LNCAP (cell line): ENCODE measurements at regions not wholly inside any gene's neighbourhood (a gene's known extent, or its start where the extent isn't known, plus 50 kb on each side); places are given as distances from the start of the nearest gene placed in this dataset.

ENCODE experiments used
- CTCF ChIP-seq: fragments of 450-650 bp; IDR thresholded peaks from 2 replicates; pipeline ENCODE4 v1.5.1; 2017; ENCODE audit warnings: mild to moderate bottlenecking

GRCh38 chr22:47259049-47259448, 496.6 kb downstream of the TBC1D22A start:
- no peak for TF ChIP-seq CTCF

- no peak for TF ChIP-seq CTCF
Observed at GRCh38 chr22:47257976-47258375, 495.5 kb downstream of the TBC1D22A start.

GRCh38 chr22:47257566-47257965, 495.1 kb downstream of the TBC1D22A start:
- no peak for TF ChIP-seq CTCF

DNA sequence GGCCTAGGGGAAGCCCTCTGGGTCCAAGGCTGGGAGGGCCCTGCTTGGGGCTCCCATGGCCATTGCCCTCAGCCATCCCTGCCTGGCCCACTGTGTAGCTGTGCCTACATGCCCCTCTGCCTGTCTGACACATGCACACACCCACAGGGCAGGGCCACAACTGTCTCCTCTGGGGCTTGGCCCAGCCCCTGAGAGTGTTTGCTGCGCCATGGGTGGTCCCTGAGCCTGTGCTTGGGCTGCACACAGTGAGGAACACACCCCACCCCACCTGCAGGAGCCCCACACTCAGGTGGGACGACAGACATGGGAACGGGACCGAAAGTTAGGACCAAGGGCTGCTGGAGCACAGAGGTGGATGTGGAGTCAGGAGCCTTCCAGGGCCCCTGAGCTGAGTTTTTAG, 489.5 kb downstream of the TBC1D22A start:
- TF ChIP-seq CTCF, result no peak

DNA sequence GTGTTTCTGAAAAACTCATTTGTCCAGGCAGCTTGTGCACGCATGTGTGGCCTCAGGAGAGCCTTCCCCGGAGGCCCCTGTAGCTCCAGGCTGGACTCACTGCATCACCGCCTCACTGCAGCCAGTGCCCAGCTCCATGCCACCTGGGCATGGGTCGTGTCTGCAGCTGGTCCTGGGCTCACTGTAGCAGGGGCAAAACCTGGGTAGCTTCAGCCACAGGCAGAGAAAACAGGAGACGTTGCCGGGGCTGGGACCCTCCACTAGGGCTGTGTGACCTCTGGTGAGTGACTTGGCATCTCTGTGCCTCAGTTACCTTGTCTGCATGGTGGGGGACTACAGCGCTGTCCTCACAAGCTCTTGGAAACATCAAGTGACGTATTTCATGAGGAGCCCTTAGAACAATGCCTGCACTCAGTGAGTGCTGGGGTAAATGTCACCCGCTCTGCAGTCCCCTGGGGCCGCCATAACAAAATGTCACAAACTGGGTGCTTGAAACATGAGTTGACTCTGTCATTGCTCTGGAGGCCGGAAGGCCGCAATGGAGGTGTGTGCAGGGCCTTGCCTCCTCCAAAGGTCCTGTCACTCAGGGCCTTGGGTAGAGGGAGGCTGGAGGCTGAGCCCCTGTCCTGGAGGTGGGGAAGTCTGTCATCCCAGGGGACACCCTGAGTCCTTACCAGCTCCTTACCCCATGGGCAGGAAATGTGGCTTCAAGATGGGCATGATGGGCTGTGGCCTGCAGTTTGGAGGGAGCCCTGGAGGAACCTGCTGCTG, 488.7 kb downstream of the TBC1D22A start:
- TF ChIP-seq CTCF, result no peak

DNA sequence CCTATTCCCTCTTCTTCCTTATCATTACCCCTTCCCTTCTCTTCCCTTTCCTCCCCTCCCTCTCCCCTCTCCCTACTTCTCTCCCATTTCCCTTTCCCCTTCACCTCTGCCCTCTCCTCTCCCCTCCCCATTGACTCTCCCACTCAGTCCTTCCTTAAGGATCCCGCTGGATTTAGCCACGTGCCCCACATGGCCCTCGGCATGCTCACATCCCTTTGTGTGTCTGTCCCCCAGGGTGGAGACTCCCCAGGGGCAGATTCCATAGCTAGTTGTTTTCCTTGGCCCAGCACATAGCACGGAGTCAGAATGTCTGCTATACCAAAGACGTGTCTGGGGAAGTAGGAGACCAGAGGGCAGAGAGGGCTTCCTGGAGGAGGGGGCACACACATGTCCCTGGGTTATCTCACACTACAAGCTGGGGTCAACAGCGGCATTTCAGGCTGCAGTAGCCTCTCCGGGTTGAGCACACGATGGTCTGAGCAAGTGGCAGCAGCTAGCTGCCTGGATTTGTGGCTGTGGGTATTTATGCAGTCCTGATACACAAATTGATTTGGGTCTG, 487.0 kb downstream of the TBC1D22A start:
- TF ChIP-seq CTCF, result no peak

DNA sequence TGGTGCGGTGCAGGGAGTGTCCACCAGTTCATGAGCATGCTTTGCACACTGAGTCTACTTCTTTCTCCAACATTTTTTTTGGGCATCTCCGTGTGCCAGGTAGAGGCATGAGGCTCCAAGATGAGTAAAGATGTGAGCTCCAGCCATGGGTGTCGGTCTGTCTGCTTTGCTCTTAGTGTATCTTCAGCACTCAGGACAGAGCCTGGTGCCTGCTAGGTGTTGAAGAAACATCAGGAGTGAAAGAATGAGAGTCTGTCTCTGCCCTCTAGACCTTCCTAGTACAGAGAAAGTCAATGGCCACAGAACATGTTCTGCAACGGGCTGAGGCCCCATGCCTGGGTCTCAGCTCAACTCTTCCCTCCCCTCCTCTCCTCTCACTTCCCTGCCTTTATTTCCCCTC, 486.5 kb downstream of the TBC1D22A start:
- TF ChIP-seq CTCF, result no peak
